HEK293 (cell line): ENCODE measurements at regions not wholly inside any gene's neighbourhood (a gene's known extent, or its start where the extent isn't known, plus 50 kb on each side); places are given as distances from the start of the nearest gene placed in this dataset.

Source experiments
- CTCF ChIA-PET: fragments of 350-600 bp; formaldehyde crosslinking; extraction: SDS; loops from one replicate; lab custom pipeline; 2021; ENCODE audit warnings: antibody characterized with exemption; lab: Yijun Ruan, JAX
- POLR2A ChIA-PET: fragments of 300-600 bp; formaldehyde crosslinking; extraction: SDS; loops from one replicate; lab custom pipeline; 2020; ENCODE audit warnings: antibody characterized with exemption, inconsistent platforms; lab: Yijun Ruan, JAX
- H3K27ac ChIP-seq: fragments of 200-500 bp; sonication (Bioruptor generic); 2 replicates; pipeline ENCODE4 v1.5.1; 2014; ENCODE audit warnings: low read depth, low read length, control low read depth, inconsistent platforms; ENCODE audit errors: extremely low read depth
- H3K36me3 ChIP-seq, 2 experiments: fragments of 200-500 bp in 1 of 2; sonication (Bioruptor generic) in 1 of 2; 1 replicate in 1 of 2; 2 replicates in 1 of 2; pipeline ENCODE4 v1.5.1; 2014 to 2017; ENCODE audit warnings: inconsistent platforms in 2 of 2, low read length in 2 of 2; ENCODE audit not compliant: control insufficient read depth in 2 of 2, insufficient read depth in 1 of 2
- H3K4me1 ChIP-seq: fragments of 200-500 bp; sonication (Bioruptor generic); 2 replicates; pipeline ENCODE4 v1.5.1; 2014; ENCODE audit warnings: mild to moderate bottlenecking, low read length, inconsistent platforms; ENCODE audit not compliant: control insufficient read depth, insufficient read depth
- H3K4me3 ChIP-seq: 2 replicates; pipeline ENCODE4 v1.5.1; 2011; ENCODE audit warnings: low read depth, mild to moderate bottlenecking, control low read depth, low read length, moderate library complexity
- H3K9me3 ChIP-seq: fragments of 200-500 bp; sonication (Bioruptor generic); 2 replicates; pipeline ENCODE4 v1.5.1; 2014; ENCODE audit warnings: low read depth, low read length, inconsistent platforms; ENCODE audit not compliant: control insufficient read depth, insufficient read depth
- BCL6B ChIP-seq: fragments of 450-650 bp; formaldehyde crosslinking; IDR thresholded peaks from 2 replicates; pipeline ENCODE4 v1.5.1; 2017; ENCODE audit warnings: missing biosample characterization, missing genetic modification characterization
- GLI4 ChIP-seq: fragments of 450-650 bp; formaldehyde crosslinking; IDR thresholded peaks from 2 replicates; pipeline ENCODE4 v1.5.1; 2016; ENCODE audit warnings: missing biosample characterization, missing genetic modification characterization
- HOXC10 ChIP-seq: sonication (generic); formaldehyde crosslinking; IDR thresholded peaks from 2 replicates; pipeline ENCODE4 v1.8.1; 2023; ENCODE audit warnings: mild to moderate bottlenecking, missing genetic modification reagents
- IKZF3 ChIP-seq: fragments of 450-650 bp; IDR thresholded peaks from 2 replicates; pipeline ENCODE4 v1.5.0; 2018; ENCODE audit warnings: missing biosample characterization, mild to moderate bottlenecking, missing genetic modification characterization, moderate library complexity
- PRDM1 ChIP-seq: fragments of 450-650 bp; formaldehyde crosslinking; IDR thresholded peaks from 2 replicates; pipeline ENCODE4; 2016; ENCODE audit warnings: missing biosample characterization, missing genetic modification characterization
- ZBTB20 ChIP-seq: fragments of 450-650 bp; formaldehyde crosslinking; IDR thresholded peaks from 2 replicates; pipeline ENCODE4 v1.5.1; 2016; ENCODE audit warnings: missing biosample characterization, missing genetic modification characterization
- ZBTB8A ChIP-seq: fragments of 450-650 bp; formaldehyde crosslinking; IDR thresholded peaks from 2 replicates; pipeline ENCODE4 v1.5.1; 2016; ENCODE audit warnings: missing biosample characterization, missing genetic modification characterization
- ZEB2 ChIP-seq: fragments of 450-650 bp; formaldehyde crosslinking; IDR thresholded peaks from 2 replicates; pipeline ENCODE4 v1.5.1; 2016; ENCODE audit warnings: missing biosample characterization, missing genetic modification characterization
- ZFP69B ChIP-seq: fragments of 450-650 bp; formaldehyde crosslinking; IDR thresholded peaks from 2 replicates; pipeline ENCODE4 v1.5.1; 2016; ENCODE audit warnings: missing biosample characterization, missing genetic modification characterization
- ZNF16 ChIP-seq: fragments of 450-650 bp; formaldehyde crosslinking; IDR thresholded peaks from 2 replicates; pipeline ENCODE4 v1.5.1; 2016; ENCODE audit warnings: low read depth, missing biosample characterization, missing genetic modification characterization
- ZNF175 ChIP-seq: fragments of 450-650 bp; formaldehyde crosslinking; IDR thresholded peaks from 2 replicates; pipeline ENCODE4 v1.5.1; 2016; ENCODE audit warnings: missing biosample characterization, missing genetic modification characterization
- ZNF184 ChIP-seq: fragments of 450-650 bp; IDR thresholded peaks from 2 replicates; pipeline ENCODE4 v1.5.1; 2018; ENCODE audit warnings: missing biosample characterization, mild to moderate bottlenecking, missing genetic modification characterization
- ZNF214 ChIP-seq: fragments of 450-650 bp; formaldehyde crosslinking; IDR thresholded peaks from 2 replicates; pipeline ENCODE4 v1.5.1; 2017; ENCODE audit warnings: missing biosample characterization, mild to moderate bottlenecking, missing genetic modification characterization, borderline replicate concordance
- ZNF23 ChIP-seq: fragments of 450-650 bp; formaldehyde crosslinking; IDR thresholded peaks from 2 replicates; pipeline ENCODE4 v1.5.1; 2016; ENCODE audit warnings: missing biosample characterization, missing genetic modification characterization, borderline replicate concordance
- ZNF274 ChIP-seq, 2 experiments: fragments of 200-500 bp in 1 of 2; fragments of 450-650 bp in 1 of 2; sonication (Bioruptor generic) in 1 of 2; formaldehyde crosslinking in 1 of 2; IDR thresholded peaks; 2 replicates each; pipeline versions ENCODE4 v1.5.1 to v1.6.1; 2014 to 2016; ENCODE audit warnings: borderline replicate concordance in 1 of 2, inconsistent platforms in 1 of 2, low read length in 1 of 2, missing biosample characterization in 1 of 2, missing genetic modification characterization in 1 of 2
- ZNF302 ChIP-seq: fragments of 450-650 bp; formaldehyde crosslinking; IDR thresholded peaks from 2 replicates; pipeline ENCODE4 v1.5.1; 2016; ENCODE audit warnings: missing biosample characterization, missing genetic modification characterization, low read depth
- ZNF311 ChIP-seq: fragments of 450-650 bp; formaldehyde crosslinking; IDR thresholded peaks from 2 replicates; pipeline ENCODE4 v1.5.1; 2017; ENCODE audit warnings: missing biosample characterization, missing genetic modification characterization, borderline replicate concordance
- ZNF391 ChIP-seq: fragments of 450-650 bp; formaldehyde crosslinking; IDR thresholded peaks from 2 replicates; pipeline ENCODE4 v1.5.1; 2016; ENCODE audit warnings: low read depth, missing biosample characterization, missing genetic modification characterization, borderline replicate concordance
- ZNF416 ChIP-seq: fragments of 450-650 bp; formaldehyde crosslinking; IDR thresholded peaks from 2 replicates; pipeline ENCODE4 v1.5.1; 2016; ENCODE audit warnings: missing biosample characterization, missing genetic modification characterization
- ZNF501 ChIP-seq: fragments of 450-650 bp; formaldehyde crosslinking; IDR thresholded peaks from 2 replicates; pipeline ENCODE4 v1.5.1; 2016; ENCODE audit warnings: missing biosample characterization, missing genetic modification characterization
- ZNF521 ChIP-seq: fragments of 450-650 bp; formaldehyde crosslinking; IDR thresholded peaks from 2 replicates; pipeline ENCODE4 v1.5.1; 2017; ENCODE audit warnings: missing biosample characterization, mild to moderate bottlenecking, missing genetic modification characterization
- ZNF561 ChIP-seq: fragments of 450-650 bp; IDR thresholded peaks from 2 replicates; pipeline ENCODE4 v1.5.1; 2018; ENCODE audit warnings: missing biosample characterization, missing genetic modification characterization, borderline replicate concordance
- ZNF596 ChIP-seq: fragments of 450-650 bp; IDR thresholded peaks from 2 replicates; pipeline ENCODE4 v1.5.0; 2018; ENCODE audit warnings: missing biosample characterization, mild to moderate bottlenecking, missing genetic modification characterization, moderate library complexity
- ZNF621 ChIP-seq: fragments of 450-650 bp; formaldehyde crosslinking; IDR thresholded peaks from 2 replicates; pipeline ENCODE4 v1.5.1; 2017; ENCODE audit warnings: missing biosample characterization, missing genetic modification characterization
- ZNF776 ChIP-seq: fragments of 450-650 bp; formaldehyde crosslinking; IDR thresholded peaks from 2 replicates; pipeline ENCODE4 v1.5.0; 2017; ENCODE audit warnings: missing biosample characterization, missing genetic modification characterization, borderline replicate concordance
- ZSCAN16 ChIP-seq: fragments of 450-650 bp; formaldehyde crosslinking; IDR thresholded peaks from 2 replicates; pipeline ENCODE4 v1.5.1; 2016; ENCODE audit warnings: missing biosample characterization, missing genetic modification characterization
- TF ChIP-seq, protein P1 (sequence below): fragments of 450-650 bp; formaldehyde crosslinking; IDR thresholded peaks from 2 replicates; pipeline ENCODE4 v1.5.1; 2016; ENCODE audit warnings: missing biosample characterization, missing genetic modification characterization
- TF ChIP-seq, protein P2 (sequence below): fragments of 450-650 bp; formaldehyde crosslinking; IDR thresholded peaks from 2 replicates; pipeline ENCODE4 v1.5.1; 2016; ENCODE audit warnings: missing biosample characterization, missing genetic modification characterization, low read depth
- TF ChIP-seq, protein P3 (sequence below): fragments of 450-650 bp; formaldehyde crosslinking; IDR thresholded peaks from 2 replicates; pipeline ENCODE4 v1.5.1; 2016; ENCODE audit warnings: missing biosample characterization, missing genetic modification characterization

GRCh38 chr10:20391629-20392028 lies 505.5 kb downstream of the NEBL start:
- ChIA-PET CTCF (no interaction called here), POLR2A (no interaction called here)
- no peaks in the 10 kb centered on the region for H3K4me1 ChIP-seq
- no peaks in the 10 kb centered on the region for H3K9me3 ChIP-seq
- no peak for TF ChIP-seq ZNF302 (tag by site-specific recombination)
- no peak for TF ChIP-seq ZNF23 (tag by site-specific recombination)
- TF ChIP-seq ZSCAN16 (tag by site-specific recombination): no peak
- TF ChIP-seq ZNF416: no peak
- TF ChIP-seq GLI4 (tag by site-specific recombination): no peak
- no peak for TF ChIP-seq ZFP69B (tag by site-specific recombination)
- TF ChIP-seq ZNF311 (tag by site-specific recombination): no peak
- TF ChIP-seq ZNF175 (tag by site-specific recombination): no peak
- TF ChIP-seq PRDM1 (tag by site-specific recombination): no peak
- no peak for TF ChIP-seq ZNF621 (tag by site-specific recombination)
- TF ChIP-seq ZBTB8A: no peak
- no peak for TF ChIP-seq HOXC10 (CRISPR knock-in tag)
- TF ChIP-seq ZNF501 (tag by site-specific recombination): no peak
- TF ChIP-seq ZNF596 (tag by site-specific recombination): no peak
- no peak overlapping the region for H3K4me3 ChIP-seq
- no peak overlapping the region for H3K27ac ChIP-seq
- no peaks in the 10 kb centered on the region for H3K36me3 ChIP-seq

DNA sequence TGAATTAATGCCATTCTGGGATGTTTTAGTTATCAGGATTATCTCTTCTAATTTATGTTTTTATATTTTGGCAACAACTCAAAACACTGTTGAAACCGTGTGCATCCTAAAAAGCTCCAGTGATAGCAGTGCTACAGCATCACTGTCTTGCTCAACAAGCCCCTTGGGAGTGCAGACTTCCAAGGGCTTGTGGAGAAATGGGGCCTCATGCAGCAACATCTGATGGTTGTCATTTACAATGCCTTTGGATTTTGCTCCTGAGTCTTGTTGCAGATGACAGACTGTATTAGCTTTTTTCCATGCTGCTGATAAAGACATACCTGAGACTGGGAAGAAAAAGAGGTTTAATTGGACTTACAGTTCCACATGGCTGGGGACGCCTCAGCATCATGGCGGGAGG lies 515.4 kb downstream of the NEBL start:
- H3K9me3 ChIP-seq: no peaks in the 10 kb centered on the region
- ChIA-PET CTCF (no interaction called here), POLR2A (no interaction called here)
- no peaks in the 10 kb centered on the region for H3K4me1 ChIP-seq
- no peaks in the 10 kb centered on the region for H3K36me3 ChIP-seq
- TF ChIP-seq ZNF391 (tag by site-specific recombination): no peak
- no peak for TF ChIP-seq GLI4 (tag by site-specific recombination)
- TF ChIP-seq ZNF776: no peak
- TF ChIP-seq, protein P1, sequence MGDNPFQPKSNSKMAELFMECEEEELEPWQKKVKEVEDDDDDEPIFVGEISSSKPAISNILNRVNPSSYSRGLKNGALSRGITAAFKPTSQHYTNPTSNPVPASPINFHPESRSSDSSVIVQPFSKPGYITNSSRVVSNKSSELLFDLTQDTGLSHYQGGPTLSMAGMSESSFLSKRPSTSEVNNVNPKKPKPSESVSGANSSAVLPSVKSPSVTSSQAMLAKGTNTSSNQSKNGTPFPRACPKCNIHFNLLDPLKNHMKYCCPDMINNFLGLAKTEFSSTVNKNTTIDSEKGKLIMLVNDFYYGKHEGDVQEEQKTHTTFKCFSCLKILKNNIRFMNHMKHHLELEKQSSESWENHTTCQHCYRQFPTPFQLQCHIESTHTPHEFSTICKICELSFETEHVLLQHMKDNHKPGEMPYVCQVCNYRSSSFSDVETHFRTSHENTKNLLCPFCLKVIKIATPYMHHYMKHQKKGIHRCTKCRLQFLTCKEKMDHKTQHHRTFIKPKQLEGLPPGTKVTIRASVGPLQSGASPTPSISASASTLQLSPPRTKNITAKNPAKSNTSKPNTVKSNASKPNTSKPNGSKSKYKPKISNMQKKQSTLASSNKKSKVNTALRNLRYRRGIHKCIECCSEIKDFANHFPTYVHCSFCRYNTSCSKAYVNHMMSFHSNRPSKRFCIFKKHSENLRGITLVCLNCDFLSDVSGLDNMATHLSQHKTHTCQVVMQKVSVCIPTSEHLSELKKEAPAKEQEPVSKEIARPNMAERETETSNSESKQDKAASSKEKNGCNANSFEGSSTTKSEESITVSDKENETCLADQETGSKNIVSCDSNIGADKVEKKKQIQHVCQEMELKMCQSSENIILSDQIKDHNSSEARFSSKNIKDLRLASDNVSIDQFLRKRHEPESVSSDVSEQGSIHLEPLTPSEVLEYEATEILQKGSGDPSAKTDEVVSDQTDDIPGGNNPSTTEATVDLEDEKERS (tag by site-specific recombination): no peak
- TF ChIP-seq ZNF214: no peak
- TF ChIP-seq, protein P2, sequence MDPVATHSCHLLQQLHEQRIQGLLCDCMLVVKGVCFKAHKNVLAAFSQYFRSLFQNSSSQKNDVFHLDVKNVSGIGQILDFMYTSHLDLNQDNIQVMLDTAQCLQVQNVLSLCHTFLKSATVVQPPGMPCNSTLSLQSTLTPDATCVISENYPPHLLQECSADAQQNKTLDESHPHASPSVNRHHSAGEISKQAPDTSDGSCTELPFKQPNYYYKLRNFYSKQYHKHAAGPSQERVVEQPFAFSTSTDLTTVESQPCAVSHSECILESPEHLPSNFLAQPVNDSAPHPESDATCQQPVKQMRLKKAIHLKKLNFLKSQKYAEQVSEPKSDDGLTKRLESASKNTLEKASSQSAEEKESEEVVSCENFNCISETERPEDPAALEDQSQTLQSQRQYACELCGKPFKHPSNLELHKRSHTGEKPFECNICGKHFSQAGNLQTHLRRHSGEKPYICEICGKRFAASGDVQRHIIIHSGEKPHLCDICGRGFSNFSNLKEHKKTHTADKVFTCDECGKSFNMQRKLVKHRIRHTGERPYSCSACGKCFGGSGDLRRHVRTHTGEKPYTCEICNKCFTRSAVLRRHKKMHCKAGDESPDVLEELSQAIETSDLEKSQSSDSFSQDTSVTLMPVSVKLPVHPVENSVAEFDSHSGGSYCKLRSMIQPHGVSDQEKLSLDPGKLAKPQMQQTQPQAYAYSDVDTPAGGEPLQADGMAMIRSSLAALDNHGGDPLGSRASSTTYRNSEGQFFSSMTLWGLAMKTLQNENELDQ (tag by site-specific recombination): no peak
- TF ChIP-seq ZEB2 (tag by site-specific recombination): no peak
- TF ChIP-seq ZNF561 (tag by site-specific recombination): no peak
- no peak for TF ChIP-seq BCL6B (tag by site-specific recombination)
- TF ChIP-seq ZNF274 (IDR thresholded peaks at IDR 0.05; ENCODE audit: low read length): no peak
- TF ChIP-seq ZNF274 (tag by site-specific recombination; IDR thresholded peaks at IDR 0.05; ENCODE audit: borderline replicate concordance): no peak
- no peak for TF ChIP-seq ZNF16
- no peak for TF ChIP-seq ZBTB20
- TF ChIP-seq ZNF521 (tag by site-specific recombination): no peak
- no peak for TF ChIP-seq ZNF184 (tag by site-specific recombination)
- no peak for TF ChIP-seq ZNF175 (tag by site-specific recombination)
- TF ChIP-seq, protein P3, sequence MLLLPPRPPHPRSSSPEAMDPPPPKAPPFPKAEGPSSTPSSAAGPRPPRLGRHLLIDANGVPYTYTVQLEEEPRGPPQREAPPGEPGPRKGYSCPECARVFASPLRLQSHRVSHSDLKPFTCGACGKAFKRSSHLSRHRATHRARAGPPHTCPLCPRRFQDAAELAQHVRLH (tag by site-specific recombination): no peak
- TF ChIP-seq IKZF3 (tag by site-specific recombination): no peak
- no peak overlapping the region for H3K27ac ChIP-seq
- no peak overlapping the region for H3K4me3 ChIP-seq
